ENCODE measurements at regions not wholly inside any gene's neighbourhood (a gene's known extent, or its start where the extent isn't known, plus 50 kb on each side); places are given as distances from the start of the nearest gene placed in this dataset.
"Not testable (repeated sequence)": the region's sequence is repeated elsewhere in the genome, so short reads cannot be mapped to it uniquely, and the experiment has no call there.

- no peak for DNase-seq
Measured at GRCh38 chr5:164224772-164225171, 719.4 kb downstream of the MAT2B start.

GRCh38 chr5:164230341-164230740 is 724.9 kb downstream of the MAT2B start:
- no peak for DNase-seq

GRCh38 chr5:164233791-164234190 is 728.4 kb downstream of the MAT2B start:
- DNase-seq: no peak

- DNase-seq: no peak
Measured at GRCh38 chr5:164234321-164234720, 728.9 kb downstream of the MAT2B start.

- DNase-seq: no peak
Measured at GRCh38 chr5:164235300-164235891, 730.0 kb downstream of the MAT2B start.

GRCh38 chr5:164237486-164237885 is 732.1 kb downstream of the MAT2B start:
- DNase-seq: no peak

- not testable (repeated sequence) for DNase-seq
Measured at GRCh38 chr5:164251781-164252180, 746.4 kb downstream of the MAT2B start.

- DNase-seq: no peak
Measured at GRCh38 chr5:164253764-164254163, 748.3 kb downstream of the MAT2B start.

- DNase-seq: no peak
Measured at GRCh38 chr5:164255598-164256213, 750.3 kb downstream of the MAT2B start.

- DNase-seq: no peak
Measured at GRCh38 chr5:164256351-164256750, 750.9 kb downstream of the MAT2B start.

- no peak for DNase-seq
Measured at GRCh38 chr5:164256954-164257353, 751.5 kb downstream of the MAT2B start.

- DNase-seq: no peak
Measured at GRCh38 chr5:164265566-164265965, 760.1 kb downstream of the MAT2B start.

- DNase-seq: no peak
Measured at GRCh38 chr5:164266571-164266970, 761.2 kb downstream of the MAT2B start.

GRCh38 chr5:164277720-164278119 is 772.3 kb downstream of the MAT2B start:
- DNase-seq: no peak

- no peak for DNase-seq
Measured at GRCh38 chr5:164289526-164289925, 784.1 kb downstream of the MAT2B start.

GRCh38 chr5:164296603-164297080 is 791.2 kb downstream of the MAT2B start:
- no peak for DNase-seq

GRCh38 chr5:164298165-164298564 is 792.7 kb downstream of the MAT2B start:
- DNase-seq: no peak

- no peak for DNase-seq
Measured at GRCh38 chr5:164300295-164300694, 794.9 kb downstream of the MAT2B start.

GRCh38 chr5:164301136-164301535 is 795.7 kb downstream of the MAT2B start:
- no peak for DNase-seq

GRCh38 chr5:164301708-164302107 is 796.3 kb downstream of the MAT2B start:
- no peak for DNase-seq

- DNase-seq: no peak
Measured at GRCh38 chr5:164302533-164303235, 797.3 kb downstream of the MAT2B start.

GRCh38 chr5:164303646-164304215 is 798.3 kb downstream of the MAT2B start:
- no peak for DNase-seq

GRCh38 chr5:164306662-164307061 is 801.2 kb downstream of the MAT2B start:
- DNase-seq: no peak

GRCh38 chr5:164312801-164313200 is 807.4 kb downstream of the MAT2B start:
- DNase-seq: no peak
